C4-2B (cell line): ENCODE measurements at regions not wholly inside any gene's neighbourhood (a gene's known extent, or its start where the extent isn't known, plus 50 kb on each side); places are given as distances from the start of the nearest gene placed in this dataset.

Source experiments
- H3K27ac ChIP-seq: fragments of 450-650 bp; 2 replicates; pipeline ENCODE4 v1.5.1; 2017
- CTCF ChIP-seq: fragments of 450-650 bp; conservative IDR thresholded peaks from 2 replicates; pipeline ENCODE4 v1.5.1; 2017; ENCODE audit warnings: mild to moderate bottlenecking
- ZFX ChIP-seq: fragments of 450-650 bp; IDR thresholded peaks from 2 replicates; pipeline ENCODE4 v1.6.1; 2017

- TF ChIP-seq CTCF: no peak
- no peak for TF ChIP-seq ZFX
- H3K27ac ChIP-seq: no peak overlapping the region
These were observed 303.5 kb upstream of the MGMT start for GRCh38 chr10:129163531-129163930.

GRCh38 chr10:129165076-129165720 is 301.8 kb upstream of the MGMT start:
- TF ChIP-seq ZFX (no peak), CTCF (no peak)
- H3K27ac ChIP-seq: no peak overlapping the region

GRCh38 chr10:129165770-129166169 is 301.3 kb upstream of the MGMT start:
- H3K27ac ChIP-seq: no peak overlapping the region
- TF ChIP-seq ZFX: no peak
- no peak for TF ChIP-seq CTCF

- TF ChIP-seq CTCF (no peak), ZFX (no peak)
- no peak overlapping the region for H3K27ac ChIP-seq
These were observed 298.4 kb upstream of the MGMT start for GRCh38 chr10:129168660-129169059.

- TF ChIP-seq ZFX: no peak
- TF ChIP-seq CTCF: no peak
- no peak overlapping the region for H3K27ac ChIP-seq
These were observed 297.9 kb upstream of the MGMT start for GRCh38 chr10:129169115-129169514.

- TF ChIP-seq CTCF (no peak), ZFX (no peak)
- no peak overlapping the region for H3K27ac ChIP-seq
These were observed 296.2 kb upstream of the MGMT start for GRCh38 chr10:129170812-129171211.

- no peak overlapping the region for H3K27ac ChIP-seq
- TF ChIP-seq CTCF (no peak), ZFX (no peak)
These were observed 295.2 kb upstream of the MGMT start for GRCh38 chr10:129171812-129172211.
